Fibroblast of lung (primary cell): ENCODE measurements at regions not wholly inside any gene's neighbourhood (a gene's known extent, or its start where the extent isn't known, plus 50 kb on each side); places are given as distances from the start of the nearest gene placed in this dataset.

ENCODE experiments used
- EZH2 ChIP-seq: IDR thresholded peaks from 2 replicates; pipeline ENCODE4 v1.5.1; 2012; ENCODE audit warnings: low read length, control low read depth, mild to moderate bottlenecking; ENCODE audit errors: missing control alignments
- TF ChIP-seq, protein P1 (sequence below), 2 donors: IDR thresholded peaks in 1 of 2; conservative IDR thresholded peaks in 1 of 2; 1 replicate in 1 of 2; 2 replicates in 1 of 2; pipeline ENCODE4 v1.5.1; 2011 to 2012; ENCODE audit warnings: low read length in 2 of 2, control low read depth in 1 of 2, inconsistent platforms in 1 of 2, low read depth in 1 of 2, mild to moderate bottlenecking in 1 of 2

DNA sequence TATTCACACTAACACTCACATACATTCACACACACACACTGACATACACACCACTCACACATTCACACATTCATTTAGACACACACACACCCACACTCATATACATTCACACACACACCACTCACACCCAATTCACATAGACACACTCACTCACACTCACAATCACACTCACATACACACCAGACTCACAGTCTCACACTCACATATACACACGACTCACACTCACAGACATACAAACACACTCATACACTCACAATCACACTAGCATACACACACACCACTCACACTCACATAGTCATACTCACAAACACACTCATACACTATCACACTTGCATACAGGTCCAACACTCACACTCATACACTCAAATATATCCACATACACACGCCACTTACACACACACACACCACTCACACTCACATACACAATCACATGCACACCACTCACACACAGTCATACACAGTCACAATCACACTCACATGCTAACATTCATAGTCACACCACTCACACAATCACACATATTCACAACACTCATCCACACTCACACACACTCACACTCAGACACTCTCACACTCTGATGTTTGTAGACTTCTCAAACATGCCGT, 312.6 kb downstream of the SFMBT2 start:
- no peak for TF ChIP-seq EZH2
- TF ChIP-seq, protein P1, sequence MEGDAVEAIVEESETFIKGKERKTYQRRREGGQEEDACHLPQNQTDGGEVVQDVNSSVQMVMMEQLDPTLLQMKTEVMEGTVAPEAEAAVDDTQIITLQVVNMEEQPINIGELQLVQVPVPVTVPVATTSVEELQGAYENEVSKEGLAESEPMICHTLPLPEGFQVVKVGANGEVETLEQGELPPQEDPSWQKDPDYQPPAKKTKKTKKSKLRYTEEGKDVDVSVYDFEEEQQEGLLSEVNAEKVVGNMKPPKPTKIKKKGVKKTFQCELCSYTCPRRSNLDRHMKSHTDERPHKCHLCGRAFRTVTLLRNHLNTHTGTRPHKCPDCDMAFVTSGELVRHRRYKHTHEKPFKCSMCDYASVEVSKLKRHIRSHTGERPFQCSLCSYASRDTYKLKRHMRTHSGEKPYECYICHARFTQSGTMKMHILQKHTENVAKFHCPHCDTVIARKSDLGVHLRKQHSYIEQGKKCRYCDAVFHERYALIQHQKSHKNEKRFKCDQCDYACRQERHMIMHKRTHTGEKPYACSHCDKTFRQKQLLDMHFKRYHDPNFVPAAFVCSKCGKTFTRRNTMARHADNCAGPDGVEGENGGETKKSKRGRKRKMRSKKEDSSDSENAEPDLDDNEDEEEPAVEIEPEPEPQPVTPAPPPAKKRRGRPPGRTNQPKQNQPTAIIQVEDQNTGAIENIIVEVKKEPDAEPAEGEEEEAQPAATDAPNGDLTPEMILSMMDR (conservative IDR thresholded peaks at IDR 0.05 in 1 of 2, IDR thresholded peaks at IDR 0.05 in 1 of 2; ENCODE audit: low read depth in 1 of 2, low read length in 2 of 2), result no peak
